SIG-M5 treated with dmso at 0.1 percent for 504 hours (cell line): ENCODE measurements at regions not wholly inside any gene's neighbourhood (a gene's known extent, or its start where the extent isn't known, plus 50 kb on each side); places are given as distances from the start of the nearest gene placed in this dataset.
A peak's percentile ranks its signal among the peaks of the same experiment; 100 is the strongest.

Experiments used
- DNase-seq: peaks from one replicate; lab custom pipeline; 2025; ENCODE audit not compliant: unreplicated experiment; lab: John Stamatoyannopoulos, UW

DNA sequence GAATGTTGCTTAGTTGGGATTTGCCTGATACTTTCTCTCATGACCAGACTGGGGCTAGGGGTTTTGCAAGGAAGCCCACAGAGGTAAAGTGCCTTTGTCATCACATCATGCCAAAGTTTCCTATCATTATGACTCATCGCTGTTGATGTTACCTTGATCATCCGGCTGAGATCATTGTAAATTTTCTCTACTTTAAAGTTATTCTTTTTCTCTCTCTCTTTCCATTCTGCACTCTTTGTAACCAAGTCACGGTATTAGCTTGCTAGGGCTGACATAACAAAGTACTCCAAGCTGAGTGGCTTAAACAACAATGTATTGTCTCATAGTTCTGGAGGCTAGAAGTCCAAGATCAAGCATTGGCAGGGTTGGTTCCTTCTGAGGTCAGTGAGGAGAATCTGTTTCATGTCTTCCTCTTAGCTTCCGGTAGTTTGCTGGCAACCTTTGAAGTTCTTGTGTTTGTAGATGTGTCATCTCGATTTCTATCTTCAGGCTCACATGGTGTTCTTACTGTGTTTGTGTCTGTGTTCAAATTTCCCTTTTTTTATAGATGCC lies 113.0 kb downstream of the DTHD1 start:
- no peak for DNase-seq

DNA sequence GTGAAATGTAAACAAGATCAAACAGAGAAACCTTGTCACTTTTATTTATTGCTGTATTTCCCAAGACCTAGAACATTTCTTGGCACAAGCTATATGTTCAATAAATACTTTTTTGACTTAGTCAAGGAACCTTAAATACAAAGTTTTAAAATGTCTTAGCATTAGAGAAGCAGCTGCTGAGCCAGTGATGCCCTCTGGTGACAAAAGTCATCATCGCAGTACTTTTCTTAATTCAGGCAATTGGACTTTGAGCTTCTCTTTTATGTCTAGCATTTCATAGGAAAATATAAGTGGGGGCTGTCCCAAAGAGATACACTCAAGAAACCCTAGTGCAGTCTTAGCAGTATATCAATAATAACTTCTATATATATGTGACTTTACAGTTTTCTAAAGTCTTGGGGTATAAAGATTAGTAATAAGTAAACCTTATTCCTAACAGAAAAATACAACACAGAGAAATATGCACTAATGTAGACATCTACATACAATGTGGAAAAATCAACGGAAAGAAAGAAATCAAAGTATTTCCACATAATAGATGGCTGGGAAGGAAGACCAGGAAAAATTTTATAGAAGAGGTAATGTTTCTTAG lies 118.4 kb downstream of the DTHD1 start:
- DNase-seq: peak; percentile 33

DNA sequence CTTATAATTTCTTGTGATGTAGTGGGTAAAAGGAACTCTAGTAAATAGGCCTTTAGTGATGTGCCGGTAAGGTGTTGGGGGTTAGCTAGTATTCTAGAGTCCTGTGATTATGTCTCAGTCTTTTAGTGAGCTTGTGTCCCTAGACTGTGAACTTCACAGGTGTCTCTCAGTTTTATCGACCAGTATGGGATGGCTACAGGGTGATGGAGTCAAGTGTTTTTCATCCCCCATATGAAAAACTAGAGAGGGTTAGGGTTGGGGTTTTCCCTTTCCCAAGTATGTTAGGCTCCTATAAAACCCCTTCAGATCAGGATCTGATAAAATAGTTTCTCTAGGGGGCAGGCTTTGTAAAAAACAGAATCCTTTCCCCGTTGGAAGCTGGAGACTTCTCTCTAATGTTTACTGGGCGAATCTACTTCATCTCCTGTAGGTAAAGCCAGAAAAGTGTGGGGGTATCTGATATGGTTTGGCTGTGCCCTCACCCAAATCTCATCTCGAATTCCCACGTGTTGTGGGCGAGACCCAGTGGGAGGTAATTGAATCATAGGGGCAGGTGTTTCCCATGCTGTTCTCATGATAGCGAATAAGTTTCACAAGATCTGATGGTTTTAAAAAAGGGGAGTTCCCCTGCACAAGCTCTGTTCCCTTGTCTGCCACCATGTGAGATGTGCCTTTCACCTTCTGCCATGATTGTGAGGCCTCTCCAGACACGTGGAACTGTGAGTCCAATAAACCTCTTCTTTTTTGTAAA lies 120.8 kb downstream of the DTHD1 start:
- no peak for DNase-seq

DNA sequence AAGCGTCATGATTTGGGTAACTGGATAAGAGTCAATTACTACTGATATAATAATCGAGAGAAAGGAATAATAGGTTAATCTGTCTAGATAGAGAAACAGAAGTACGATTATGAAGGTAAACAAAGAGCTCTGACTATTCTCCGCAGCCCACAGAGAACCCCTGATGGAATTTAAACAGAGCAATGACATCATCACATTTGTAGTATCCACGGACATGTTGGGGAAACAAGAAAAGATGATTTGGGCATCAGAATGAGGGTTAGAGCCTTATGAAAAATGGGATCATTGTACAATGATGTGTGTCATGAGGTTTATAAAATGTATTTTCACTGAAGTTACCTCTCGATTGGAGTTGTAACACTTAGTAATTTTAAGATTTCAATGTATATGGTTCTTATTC lies 129.9 kb downstream of the DTHD1 start:
- DNase-seq: no peak

DNA sequence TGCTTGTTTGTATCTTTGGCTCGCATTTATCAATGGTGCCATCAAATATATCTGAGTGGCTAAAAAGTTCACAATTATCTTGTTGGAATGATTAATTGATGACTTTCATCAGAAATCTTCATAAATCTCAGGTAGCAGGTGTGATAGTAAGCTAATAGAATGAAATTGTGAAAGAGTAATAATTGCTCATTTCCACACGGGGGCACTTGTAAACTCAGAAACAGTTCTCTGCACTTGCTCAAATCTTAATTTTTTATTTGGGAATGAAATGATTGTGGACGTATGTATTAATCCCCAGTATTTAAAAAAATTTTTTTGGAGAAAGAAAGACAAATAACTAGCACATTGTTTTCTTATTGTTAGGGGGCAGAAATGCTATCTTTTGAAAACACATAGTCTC lies 132.8 kb downstream of the DTHD1 start:
- no peak for DNase-seq

DNA sequence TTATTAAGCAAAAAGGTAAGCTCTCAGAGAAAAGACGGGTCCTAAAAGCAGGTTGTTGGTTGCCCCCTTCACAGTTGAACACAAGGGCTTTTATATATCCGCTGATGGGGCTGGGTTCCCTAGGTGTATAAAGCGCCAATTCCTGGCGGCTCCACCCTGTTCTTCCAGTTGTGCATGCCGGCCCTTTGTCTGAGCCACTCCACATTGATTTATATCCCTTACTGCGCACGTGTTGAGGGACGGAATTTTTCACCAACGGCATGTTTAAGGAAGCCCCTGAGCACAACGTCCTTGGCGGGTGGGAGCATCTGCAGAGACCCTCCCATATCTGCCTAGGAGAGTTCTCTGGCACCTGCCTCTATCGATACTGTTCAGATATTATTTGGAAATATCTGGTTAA lies 135.7 kb downstream of the DTHD1 start:
- DNase-seq: no peak

DNA sequence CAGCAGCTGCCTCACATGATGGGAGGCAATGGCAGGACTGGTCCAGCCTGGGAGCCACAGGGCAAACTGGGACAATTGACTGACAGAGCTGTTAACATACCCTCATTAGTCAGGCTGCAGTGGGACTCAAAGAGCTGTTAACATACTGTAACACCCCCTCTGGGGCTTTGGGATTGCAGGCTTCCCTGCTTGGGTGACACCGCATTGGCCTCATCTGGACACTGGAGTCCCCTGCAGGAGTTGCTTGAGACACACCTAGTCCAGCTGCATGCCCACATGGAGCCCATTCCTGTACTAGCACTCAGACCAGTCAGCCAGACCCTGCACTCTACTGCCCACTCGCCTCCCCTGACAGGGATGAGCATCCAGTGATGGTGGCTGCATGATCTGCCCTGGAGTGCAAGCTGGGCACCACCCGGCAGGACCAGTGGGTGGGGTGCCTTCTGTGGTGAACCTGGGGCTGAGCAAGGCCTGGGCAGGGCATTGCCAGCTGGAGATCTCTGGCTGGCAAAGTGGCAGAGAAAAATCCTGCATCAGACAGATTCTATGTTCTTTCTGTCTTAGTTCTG lies 138.8 kb downstream of the DTHD1 start:
- no peak for DNase-seq

DNA sequence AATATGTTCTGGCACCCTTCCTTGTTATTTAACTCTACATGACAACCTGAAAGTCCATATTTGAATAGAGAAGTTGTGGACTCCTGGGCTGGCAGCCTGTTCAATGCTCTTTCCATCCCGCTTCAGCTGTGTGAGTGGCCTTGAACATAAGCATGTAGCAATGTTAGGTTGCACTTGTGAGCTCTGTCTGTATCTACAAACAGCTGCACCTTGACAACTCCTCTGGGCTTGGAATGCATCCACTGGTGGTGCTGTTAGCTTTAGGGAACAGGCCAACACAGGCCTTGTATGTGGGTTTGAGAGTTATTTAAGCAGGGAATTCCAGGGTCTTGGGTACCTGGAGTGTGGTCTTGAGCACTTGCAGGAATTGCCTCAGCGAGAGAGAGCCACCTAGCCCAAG lies 141.2 kb downstream of the DTHD1 start:
- DNase-seq: no peak

DNA sequence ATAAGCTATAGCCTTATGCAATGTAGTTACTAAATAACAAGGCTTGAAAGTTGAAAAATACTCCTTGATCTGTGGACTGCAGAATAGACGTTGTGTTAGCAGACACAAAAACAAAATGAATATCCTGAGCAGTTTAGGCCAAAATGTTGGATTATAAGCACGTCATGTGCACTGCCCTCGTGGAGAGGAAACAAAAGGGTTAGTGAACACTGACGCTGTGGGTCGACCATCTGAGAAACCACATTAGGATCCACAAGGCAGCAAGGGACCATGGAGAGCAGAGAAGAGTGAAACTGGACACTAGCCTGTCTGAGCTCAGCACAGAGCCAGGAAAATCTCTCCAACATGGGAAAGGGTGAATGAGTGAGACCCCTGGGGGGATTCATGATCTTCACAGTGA lies 145.3 kb downstream of the DTHD1 start:
- no peak for DNase-seq

DNA sequence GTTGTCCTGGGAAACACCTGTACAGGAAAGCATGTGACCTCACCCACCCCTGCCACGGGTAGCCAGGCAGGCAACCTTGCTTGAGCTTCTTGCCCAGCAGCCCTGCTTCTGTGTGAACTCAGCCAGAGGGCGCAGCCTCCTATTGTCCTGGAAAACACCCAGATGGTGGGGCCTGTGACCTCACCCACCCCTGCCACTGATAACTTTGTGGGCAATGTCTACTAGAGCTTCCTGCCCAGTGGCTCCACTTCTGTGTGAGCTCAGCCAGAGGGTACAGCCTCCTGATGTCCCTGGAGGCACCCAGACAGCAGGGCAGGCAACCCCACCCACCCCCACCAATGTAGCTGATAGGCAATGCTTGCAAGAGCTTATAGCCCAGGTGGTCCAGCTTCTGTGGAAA lies 146.3 kb downstream of the DTHD1 start:
- DNase-seq: no peak

DNA sequence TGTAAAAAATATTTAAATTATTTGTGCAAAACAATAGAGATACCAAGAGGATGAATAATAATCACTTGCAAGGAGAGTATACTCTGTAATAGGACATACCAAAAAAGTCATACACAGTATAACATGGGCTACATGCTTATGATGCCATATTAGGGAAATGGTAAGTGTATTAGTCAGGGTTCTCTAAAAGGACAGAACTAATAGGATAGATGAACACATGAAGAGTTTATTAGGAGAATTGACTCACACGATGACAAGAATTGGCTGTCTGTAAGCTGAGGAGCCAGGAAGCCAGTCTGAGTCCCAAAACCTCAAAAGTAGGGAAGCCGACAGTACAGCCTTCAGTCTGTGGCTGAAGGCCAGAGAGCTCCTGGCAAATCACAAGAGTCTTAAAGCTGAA lies 151.2 kb downstream of the DTHD1 start:
- DNase-seq: no peak

DNA sequence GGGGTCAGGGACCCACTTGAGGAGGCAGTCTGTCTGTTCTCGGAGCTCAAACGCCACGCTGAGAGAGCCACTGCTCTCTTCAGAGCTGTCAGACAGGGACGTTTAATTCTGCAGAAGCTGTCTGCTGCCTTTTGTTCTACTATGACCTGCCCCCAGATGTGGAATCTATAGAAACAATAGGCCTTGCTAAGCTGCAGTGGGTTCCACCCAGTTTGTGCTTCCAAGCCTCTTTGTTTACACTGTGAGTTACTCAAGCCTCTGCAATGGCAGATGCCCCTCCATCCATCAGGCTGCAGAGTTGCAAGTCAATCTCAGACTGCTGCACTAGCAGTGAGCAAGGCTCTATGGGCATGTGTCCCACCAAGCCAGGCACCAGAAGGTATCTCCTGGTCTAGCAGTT lies 158.1 kb downstream of the DTHD1 start:
- DNase-seq: no peak

DNA sequence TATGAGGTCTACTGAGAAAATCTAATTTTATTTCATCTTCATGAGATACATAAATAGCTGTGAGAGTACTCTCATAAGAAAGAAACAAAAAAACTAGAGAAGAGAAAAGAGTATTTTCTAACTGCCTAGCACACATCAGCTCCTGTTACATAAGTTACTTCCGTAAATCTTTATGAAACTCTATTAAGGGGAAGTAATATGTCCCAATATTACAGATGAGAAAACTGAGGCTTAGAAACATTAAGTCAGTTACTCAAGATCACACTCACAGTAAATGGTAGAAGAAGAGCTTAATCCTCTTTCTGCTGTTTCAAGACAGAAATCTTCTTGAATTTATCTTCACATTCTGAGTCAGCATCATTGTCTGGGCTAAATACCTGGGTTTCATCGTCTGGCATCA lies 164.1 kb downstream of the DTHD1 start:
- peak; percentile 70 for DNase-seq

DNA sequence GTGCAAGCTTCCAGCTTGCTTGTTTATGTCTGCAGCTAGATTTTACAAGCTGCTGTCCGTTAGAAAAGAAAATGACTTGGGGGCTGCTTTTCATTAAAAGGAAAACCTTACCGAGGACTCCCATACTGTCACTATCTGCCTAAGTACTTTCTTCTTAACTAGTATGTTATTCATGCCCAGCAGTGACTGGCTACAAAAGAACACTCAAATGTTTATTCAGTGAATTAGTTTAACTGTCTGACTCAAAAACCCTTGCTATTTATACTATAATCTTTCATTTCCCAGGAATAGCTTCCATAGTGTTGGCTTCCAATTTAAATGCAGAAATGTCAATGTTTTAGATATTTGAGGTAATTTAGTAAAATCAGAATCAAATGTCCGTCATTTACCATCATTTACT lies 164.9 kb downstream of the DTHD1 start:
- DNase-seq: no peak

DNA sequence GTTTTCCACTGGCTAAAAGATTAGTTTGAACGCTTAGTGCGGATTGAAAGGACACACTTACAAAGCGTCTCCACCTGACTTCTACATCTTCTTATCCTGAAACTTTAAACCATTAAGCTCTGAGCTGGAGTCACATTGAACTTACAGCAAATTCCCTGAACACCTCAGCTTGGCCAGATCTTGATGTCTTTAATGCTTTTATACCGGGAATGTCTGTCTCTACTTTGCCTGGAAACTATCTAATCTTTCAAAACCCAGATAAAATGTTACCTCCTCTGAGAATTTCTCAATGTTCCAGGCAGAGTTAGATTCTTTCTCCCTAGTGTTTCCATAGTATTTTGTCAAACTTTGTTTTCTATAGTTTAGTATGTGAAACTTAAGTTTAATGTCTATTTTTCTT lies 179.9 kb downstream of the DTHD1 start:
- no peak for DNase-seq

DNA sequence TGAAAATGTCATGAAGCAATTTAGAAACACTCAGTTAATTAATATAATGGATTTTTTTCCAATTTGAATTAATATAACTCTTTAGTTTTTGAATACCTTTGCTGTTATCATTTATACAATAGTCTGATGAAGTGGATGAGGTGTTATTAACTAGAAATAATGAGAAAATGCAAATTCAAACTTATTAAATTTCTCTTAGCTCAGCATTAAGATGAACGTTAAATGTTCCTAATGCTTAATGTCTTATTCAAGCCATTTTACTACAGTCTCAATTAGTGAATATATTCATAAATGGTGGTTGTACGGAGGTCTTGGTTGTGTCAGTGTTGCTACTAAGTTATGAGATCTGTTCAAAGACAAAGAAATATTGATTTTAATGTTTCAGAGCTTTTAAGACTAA lies 186.3 kb downstream of the DTHD1 start:
- no peak for DNase-seq

DNA sequence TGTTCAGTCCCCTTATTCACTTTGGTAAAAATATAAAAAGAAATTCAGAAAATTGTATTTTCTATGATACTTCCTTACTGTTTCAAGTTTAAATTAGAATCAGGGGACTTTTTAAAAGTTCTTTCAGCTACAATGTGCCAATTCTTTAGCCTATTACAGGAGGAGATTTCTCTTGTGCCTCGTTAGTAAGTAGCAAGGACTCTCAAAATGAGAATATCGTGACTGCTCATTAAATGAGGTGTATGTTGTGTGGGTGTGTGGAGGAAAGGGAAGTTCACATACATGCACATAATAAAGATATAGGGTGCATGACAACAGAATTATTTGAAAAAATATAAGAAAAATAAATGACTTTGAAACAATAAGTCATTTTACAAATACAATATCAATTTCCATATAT lies 190.5 kb downstream of the DTHD1 start:
- no peak for DNase-seq

DNA sequence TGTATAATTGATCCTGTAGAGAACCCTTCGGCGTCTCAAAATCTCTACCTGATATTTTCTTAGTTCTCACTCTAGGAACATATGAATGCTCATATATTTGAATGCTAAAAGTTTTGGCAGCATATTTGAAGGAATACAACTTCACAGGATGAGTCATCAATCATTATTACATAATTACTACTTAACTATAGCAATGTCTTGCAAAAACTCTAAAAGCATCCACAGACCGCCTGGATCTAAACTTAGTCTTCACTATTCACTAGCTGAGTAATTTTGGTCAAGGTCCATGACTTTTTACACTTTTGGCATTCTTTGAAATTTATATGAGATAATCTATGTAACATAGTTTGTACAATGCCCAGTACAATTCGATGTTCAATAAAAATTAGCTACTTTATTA lies 194.7 kb downstream of the DTHD1 start:
- DNase-seq: no peak

DNA sequence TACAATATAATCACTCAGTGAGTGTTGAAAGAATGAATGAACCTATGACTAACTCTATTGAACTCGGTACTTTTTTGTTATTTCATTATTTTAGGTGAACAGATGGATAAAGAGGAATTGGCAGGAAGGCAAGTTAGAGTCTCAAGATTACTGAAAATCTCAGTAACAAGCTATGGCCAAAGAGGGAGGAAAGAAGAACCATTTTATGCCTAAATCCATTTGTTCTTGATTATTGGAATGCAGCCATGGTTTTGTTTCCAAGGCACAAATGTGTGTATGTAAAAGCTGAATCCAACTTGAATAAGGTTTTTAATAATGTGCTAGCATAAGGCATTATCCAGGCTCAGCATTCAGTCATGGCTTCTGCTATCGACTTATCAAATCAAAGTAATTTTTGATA lies 196.4 kb downstream of the DTHD1 start:
- no peak for DNase-seq

DNA sequence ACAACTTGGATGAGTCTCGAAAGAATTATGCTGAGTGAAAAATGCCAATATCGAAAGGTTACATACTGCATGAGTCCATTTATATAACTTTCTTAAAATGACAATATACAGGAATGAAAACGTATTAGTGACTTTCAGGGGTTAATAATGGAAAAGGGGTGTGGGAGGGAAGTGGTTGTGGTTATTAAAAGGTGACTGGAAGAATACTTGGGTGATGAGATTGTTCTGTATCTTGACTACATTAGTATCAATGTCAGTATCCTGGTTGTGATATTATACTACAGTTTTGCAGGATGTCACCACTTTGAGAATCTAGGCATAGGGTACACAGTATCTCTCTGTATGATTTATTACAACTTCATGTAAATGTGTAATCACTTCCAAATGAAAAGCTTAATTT lies 204.5 kb downstream of the DTHD1 start:
- DNase-seq: no peak

DNA sequence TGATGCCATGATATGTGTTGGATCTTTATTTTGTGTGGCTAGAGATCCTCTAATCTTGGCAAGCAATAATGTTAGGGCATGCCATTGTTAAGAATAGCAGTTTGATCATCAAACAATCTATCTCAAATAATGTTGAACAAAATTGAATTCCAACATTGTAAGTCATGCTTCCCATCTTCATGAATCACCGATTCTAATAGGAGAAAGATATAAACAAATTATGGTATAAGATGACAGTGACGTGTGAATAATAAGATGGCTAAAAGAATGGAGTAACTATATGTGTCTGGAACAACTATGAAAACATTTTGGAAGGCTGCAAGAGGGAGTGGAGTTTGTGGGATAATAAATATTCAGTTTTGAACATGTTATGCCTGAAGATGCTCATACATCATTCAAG lies 208.4 kb downstream of the DTHD1 start:
- DNase-seq: no peak

DNA sequence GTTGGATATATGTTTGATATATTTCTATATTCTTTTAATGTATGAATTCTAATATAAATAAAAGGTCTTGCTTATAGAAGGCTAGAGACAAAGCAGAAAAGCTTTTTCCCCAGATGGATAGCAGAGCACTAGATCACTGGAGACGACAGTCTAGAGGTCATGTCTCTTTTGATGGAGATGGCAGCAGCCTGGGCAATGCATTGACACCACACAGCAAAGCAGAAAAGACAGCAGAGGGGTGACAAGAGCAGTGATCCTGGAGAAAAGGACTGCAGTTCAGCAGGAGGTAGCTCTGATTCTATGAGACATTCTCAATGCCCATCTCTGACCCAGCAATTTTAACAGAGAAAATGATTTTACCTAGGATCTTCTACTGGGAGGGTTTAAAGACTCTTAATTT lies 210.6 kb downstream of the DTHD1 start:
- DNase-seq: no peak

DNA sequence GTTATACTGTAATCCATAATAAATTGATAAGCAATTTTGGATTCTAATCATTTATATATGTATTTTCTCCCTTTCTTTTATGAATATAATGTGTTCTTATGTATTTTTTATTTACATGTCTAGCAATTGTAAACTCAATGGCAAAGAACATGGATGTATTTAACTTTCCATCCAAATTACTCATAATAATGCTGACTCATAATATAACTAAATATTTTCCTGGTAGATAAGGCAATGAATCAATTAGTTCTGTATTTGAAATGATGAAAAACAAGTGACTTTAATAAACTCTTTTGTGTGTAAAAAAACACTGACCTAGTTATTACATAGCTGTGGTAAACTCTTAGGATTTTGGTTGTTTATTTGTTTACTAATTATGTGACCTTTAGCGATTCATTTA lies 211.2 kb downstream of the DTHD1 start:
- DNase-seq: no peak
